Loucy (cell line): ENCODE measurements at regions not wholly inside any gene's neighbourhood (a gene's known extent, or its start where the extent isn't known, plus 50 kb on each side); places are given as distances from the start of the nearest gene placed in this dataset.

Experiments used
- CTCF ChIP-seq: fragments of 200-600 bp; sonication (generic); conservative IDR thresholded peaks from 2 replicates; pipeline ENCODE4 v1.5.1; 2014; ENCODE audit warnings: mild to moderate bottlenecking, antibody characterized with exemption, low read length
- EZH2phosphoT487 ChIP-seq: fragments of 200-600 bp; IDR thresholded peaks from 2 replicates; pipeline ENCODE4 v1.6.1; 2018; ENCODE audit warnings: antibody characterized with exemption, mild to moderate bottlenecking, moderate library complexity, borderline replicate concordance

GRCh38 chr15:29889542-29890329, 67.5 kb upstream of the TJP1 start:
- no peak for TF ChIP-seq CTCF
- no peak for TF ChIP-seq EZH2phosphoT487
